ENCODE measurements at regions not wholly inside any gene's neighbourhood (a gene's known extent, or its start where the extent isn't known, plus 50 kb on each side); places are given as distances from the start of the nearest gene placed in this dataset.

- H3K9ac ChIP-seq: no peak overlapping the region
- H3K4me3 ChIP-seq: no peak overlapping the region
- H3K9me3 ChIP-seq (ENCODE audit: low read depth): no peaks in the 10 kb centered on the region
- H2AFZ ChIP-seq: no peak overlapping the region
- H3K36me3 ChIP-seq (ENCODE audit: low read depth): no peaks in the 10 kb centered on the region
- TF ChIP-seq EZH2phosphoT487 (IDR thresholded peaks at IDR 0.05; ENCODE audit: insufficient read depth, low read depth): no peak
- TF ChIP-seq EZH2 (IDR thresholded peaks at IDR 0.05; ENCODE audit: insufficient read depth, poor library complexity, severe bottlenecking): no peak
- H3K4me2 ChIP-seq (ENCODE audit: unreplicated experiment): no peak overlapping the region
- H3K79me2 ChIP-seq (ENCODE audit: insufficient read depth): no peaks in the 10 kb centered on the region
- 52 to 53% methylated on average over 3 of the region's 3 CpGs for WGBS, 2 experiments (ENCODE audit: low coverage in 1 of 2, low lambda C conversion rate in 2 of 2, missing lambda C conversion rate in 2 of 2)
- H3F3A ChIP-seq (ENCODE audit: insufficient read depth): peaks cover 55% of the 10 kb centered on the region
- in situ Hi-C loops (cut with MboI): no loop called here
- H4K20me1 ChIP-seq (ENCODE audit: insufficient read depth): no peaks in the 10 kb centered on the region
- peak overlapping the region; percentile 1; the same call in 1 of the 2 replicates for H3K27ac ChIP-seq
- H3K4me1 ChIP-seq (ENCODE audit: insufficient read depth): peaks cover 44% of the 10 kb centered on the region
- DNase-seq: peak; percentile 61
- no peaks in the 10 kb centered on the region for H3K27me3 ChIP-seq (replicated peaks; ENCODE audit: insufficient read depth)
- H3K9me2 ChIP-seq (ENCODE audit: insufficient read depth): no peaks in the 10 kb centered on the region
Measured at GRCh38 chr4:33091961-33092360, 2371.8 kb downstream of the PCDH7 start.

GRCh38 chr4:33104273-33104672 is 2384.1 kb downstream of the PCDH7 start:
- no peaks in the 10 kb centered on the region for H3K79me2 ChIP-seq (ENCODE audit: insufficient read depth)
- H3K9me2 ChIP-seq (ENCODE audit: insufficient read depth): no peaks in the 10 kb centered on the region
- H3K9me3 ChIP-seq (ENCODE audit: low read depth): no peaks in the 10 kb centered on the region
- in situ Hi-C loops (cut with MboI): no loop called here
- H3K36me3 ChIP-seq (ENCODE audit: low read depth): no peaks in the 10 kb centered on the region
- no peak overlapping the region for H3K4me3 ChIP-seq
- H3K27ac ChIP-seq: no peak overlapping the region
- peaks cover 12% of the 10 kb centered on the region for H3K4me1 ChIP-seq (ENCODE audit: insufficient read depth)
- H2AFZ ChIP-seq: no peak overlapping the region
- no peak overlapping the region for H3K9ac ChIP-seq
- no peaks in the 10 kb centered on the region for H4K20me1 ChIP-seq (ENCODE audit: insufficient read depth)
- no peak overlapping the region for H3K4me2 ChIP-seq (ENCODE audit: unreplicated experiment)
- H3K27me3 ChIP-seq (replicated peaks; ENCODE audit: insufficient read depth): no peaks in the 10 kb centered on the region
- 46 to 59% methylated on average over 3 of the region's 3 CpGs for WGBS, 2 experiments (ENCODE audit: low coverage in 1 of 2, low lambda C conversion rate in 2 of 2, missing lambda C conversion rate in 2 of 2)
- no peaks in the 10 kb centered on the region for H3F3A ChIP-seq (ENCODE audit: insufficient read depth)
- no peak for TF ChIP-seq EZH2 (IDR thresholded peaks at IDR 0.05; ENCODE audit: insufficient read depth, poor library complexity, severe bottlenecking)
- TF ChIP-seq EZH2phosphoT487 (IDR thresholded peaks at IDR 0.05; ENCODE audit: insufficient read depth, low read depth): no peak
- no peak for DNase-seq

GRCh38 chr4:33107814-33108213 is 2387.6 kb downstream of the PCDH7 start:
- no peaks in the 10 kb centered on the region for H3K27me3 ChIP-seq (replicated peaks; ENCODE audit: insufficient read depth)
- H3K9me2 ChIP-seq (ENCODE audit: insufficient read depth): no peaks in the 10 kb centered on the region; the same call in 1 of the 2 replicates
- no peaks in the 10 kb centered on the region for H4K20me1 ChIP-seq (ENCODE audit: insufficient read depth)
- 5 to 6% methylated on average over 2 of the region's 2 CpGs for WGBS, 2 experiments (ENCODE audit: low coverage in 1 of 2, low lambda C conversion rate in 2 of 2, missing lambda C conversion rate in 2 of 2)
- H3K9me3 ChIP-seq (ENCODE audit: low read depth): no peaks in the 10 kb centered on the region
- H3K4me3 ChIP-seq: no peak overlapping the region
- no peak overlapping the region for H2AFZ ChIP-seq
- H3K27ac ChIP-seq: no peak overlapping the region
- H3K4me1 ChIP-seq (ENCODE audit: insufficient read depth): peaks cover 30% of the 10 kb centered on the region
- TF ChIP-seq EZH2phosphoT487 (IDR thresholded peaks at IDR 0.05; ENCODE audit: insufficient read depth, low read depth) (no peak), EZH2 (IDR thresholded peaks at IDR 0.05; ENCODE audit: insufficient read depth, poor library complexity, severe bottlenecking) (no peak)
- H3K9ac ChIP-seq: no peak overlapping the region
- H3K36me3 ChIP-seq (ENCODE audit: low read depth): no peaks in the 10 kb centered on the region
- peaks cover 15% of the 10 kb centered on the region; the same call in 1 of the 2 replicates for H3F3A ChIP-seq (ENCODE audit: insufficient read depth)
- H3K4me2 ChIP-seq (ENCODE audit: unreplicated experiment): peak overlapping the region; percentile 27
- in situ Hi-C loops (cut with MboI): no loop called here
- no peaks in the 10 kb centered on the region for H3K79me2 ChIP-seq (ENCODE audit: insufficient read depth)
- DNase-seq: peak; percentile 70

GRCh38 chr4:33111117-33111516 is 2390.9 kb downstream of the PCDH7 start:
- H3K4me2 ChIP-seq (ENCODE audit: unreplicated experiment): peak overlapping the region; percentile 28
- peaks cover 30% of the 10 kb centered on the region for H3K4me1 ChIP-seq (ENCODE audit: insufficient read depth)
- DNase-seq: peak; percentile 34
- H3K9ac ChIP-seq: no peak overlapping the region
- peaks cover 15% of the 10 kb centered on the region; the same call in 1 of the 2 replicates for H3F3A ChIP-seq (ENCODE audit: insufficient read depth)
- no peaks in the 10 kb centered on the region for H3K9me3 ChIP-seq (ENCODE audit: low read depth)
- in situ Hi-C loops (cut with MboI): no loop called here
- 35 to 39% methylated on average over 1 of the region's 1 CpG for WGBS, 2 experiments (ENCODE audit: low coverage in 1 of 2, low lambda C conversion rate in 2 of 2, missing lambda C conversion rate in 2 of 2)
- no peak for TF ChIP-seq EZH2 (IDR thresholded peaks at IDR 0.05; ENCODE audit: insufficient read depth, poor library complexity, severe bottlenecking)
- TF ChIP-seq EZH2phosphoT487 (IDR thresholded peaks at IDR 0.05; ENCODE audit: insufficient read depth, low read depth): no peak
- no peaks in the 10 kb centered on the region for H3K27me3 ChIP-seq (replicated peaks; ENCODE audit: insufficient read depth)
- no peak overlapping the region for H3K4me3 ChIP-seq
- H3K27ac ChIP-seq: peak overlapping the region; percentile 44
- peak overlapping the region; percentile 30; the same call in 1 of the 2 replicates for H2AFZ ChIP-seq
- H4K20me1 ChIP-seq (ENCODE audit: insufficient read depth): no peaks in the 10 kb centered on the region
- no peaks in the 10 kb centered on the region; the same call in 1 of the 2 replicates for H3K9me2 ChIP-seq (ENCODE audit: insufficient read depth)
- no peaks in the 10 kb centered on the region for H3K79me2 ChIP-seq (ENCODE audit: insufficient read depth)
- H3K36me3 ChIP-seq (ENCODE audit: low read depth): no peaks in the 10 kb centered on the region

GRCh38 chr4:33116871-33117270 is 2396.7 kb downstream of the PCDH7 start:
- H3K4me1 ChIP-seq (ENCODE audit: insufficient read depth): peaks cover under 1% of the 10 kb centered on the region
- in situ Hi-C loops (cut with MboI): no loop called here

More at GRCh38 chr4:33116871-33117270, 2396.7 kb downstream of the PCDH7 start:
- no peak overlapping the region for H3K9ac ChIP-seq
- TF ChIP-seq EZH2 (IDR thresholded peaks at IDR 0.05; ENCODE audit: insufficient read depth, poor library complexity, severe bottlenecking) (no peak), EZH2phosphoT487 (IDR thresholded peaks at IDR 0.05; ENCODE audit: insufficient read depth, low read depth) (no peak)
- H3K79me2 ChIP-seq (ENCODE audit: insufficient read depth): no peaks in the 10 kb centered on the region
- H3K36me3 ChIP-seq (ENCODE audit: low read depth): no peaks in the 10 kb centered on the region
- no peak for DNase-seq
- H3F3A ChIP-seq (ENCODE audit: insufficient read depth): peaks cover 3% of the 10 kb centered on the region; the same call in 1 of the 2 replicates
- no peak overlapping the region for H3K4me2 ChIP-seq (ENCODE audit: unreplicated experiment)
- H3K27me3 ChIP-seq (replicated peaks; ENCODE audit: insufficient read depth): no peaks in the 10 kb centered on the region
- no peaks in the 10 kb centered on the region for H3K9me2 ChIP-seq (ENCODE audit: insufficient read depth)
- no peaks in the 10 kb centered on the region for H3K9me3 ChIP-seq (ENCODE audit: low read depth)
- 71 to 77% methylated on average over 3 of the region's 3 CpGs for WGBS, 2 experiments (ENCODE audit: low coverage in 1 of 2, low lambda C conversion rate in 2 of 2, missing lambda C conversion rate in 2 of 2)
- no peak overlapping the region for H2AFZ ChIP-seq
- no peak overlapping the region for H3K27ac ChIP-seq
- H3K4me3 ChIP-seq: no peak overlapping the region
- no peaks in the 10 kb centered on the region for H4K20me1 ChIP-seq (ENCODE audit: insufficient read depth)
